NCI-H1436 treated with DMSO at 0.1 percent for 48 hours (cell line): ENCODE measurements at regions not wholly inside any gene's neighbourhood (a gene's known extent, or its start where the extent isn't known, plus 50 kb on each side); places are given as distances from the start of the nearest gene placed in this dataset.

ENCODE experiments used
- DNase-seq: peaks from one replicate; lab custom pipeline; 2025; lab: John Stamatoyannopoulos, UW

GRCh38 chr13:91086936-91087716 lies 260.4 kb upstream of the MIR17HG start:
- DNase-seq = no peak

GRCh38 chr13:91097269-91097668 lies 250.2 kb upstream of the MIR17HG start:
- DNase-seq = no peak

GRCh38 chr13:91099877-91100276 lies 247.6 kb upstream of the MIR17HG start:
- no peak for DNase-seq

GRCh38 chr13:91100944-91101343 lies 246.5 kb upstream of the MIR17HG start:
- DNase-seq = no peak

GRCh38 chr13:91101381-91101780 lies 246.1 kb upstream of the MIR17HG start:
- DNase-seq = no peak

- DNase-seq = no peak
These were observed 242.2 kb upstream of the MIR17HG start for GRCh38 chr13:91105270-91105669.

- no peak for DNase-seq
These were observed 240.9 kb upstream of the MIR17HG start for GRCh38 chr13:91106565-91106964.

GRCh38 chr13:91108315-91108714 lies 239.2 kb upstream of the MIR17HG start:
- no peak for DNase-seq

- no peak for DNase-seq
These were observed 235.8 kb upstream of the MIR17HG start for GRCh38 chr13:91111476-91112200.

GRCh38 chr13:91112201-91112923 lies 235.1 kb upstream of the MIR17HG start:
- DNase-seq = no peak

GRCh38 chr13:91112924-91113277 lies 234.6 kb upstream of the MIR17HG start:
- no peak for DNase-seq

- DNase-seq = no peak
These were observed 231.7 kb upstream of the MIR17HG start for GRCh38 chr13:91115776-91116175.

GRCh38 chr13:91117351-91117750 lies 230.1 kb upstream of the MIR17HG start:
- DNase-seq = no peak

GRCh38 chr13:91119643-91120042 lies 227.8 kb upstream of the MIR17HG start:
- no peak for DNase-seq

- DNase-seq = no peak
These were observed 224.7 kb upstream of the MIR17HG start for GRCh38 chr13:91122766-91123165.

- DNase-seq = no peak
These were observed 223.9 kb upstream of the MIR17HG start for GRCh38 chr13:91123456-91124127.

GRCh38 chr13:91126806-91127205 lies 220.7 kb upstream of the MIR17HG start:
- no peak for DNase-seq

GRCh38 chr13:91127995-91128394 lies 219.5 kb upstream of the MIR17HG start:
- no peak for DNase-seq

GRCh38 chr13:91132381-91132780 lies 215.1 kb upstream of the MIR17HG start:
- DNase-seq = no peak

GRCh38 chr13:91132786-91133185 lies 214.7 kb upstream of the MIR17HG start:
- DNase-seq = no peak

GRCh38 chr13:91133941-91134802 lies 213.3 kb upstream of the MIR17HG start:
- DNase-seq = no peak
